Keratinocyte (primary cell): ENCODE measurements at regions not wholly inside any gene's neighbourhood (a gene's known extent, or its start where the extent isn't known, plus 50 kb on each side); places are given as distances from the start of the nearest gene placed in this dataset.

Experiments used
- DNase-seq: peaks from one replicate; pipeline ENCODE4 v3.0.0-alpha.2; 2011; ENCODE audit warnings: low read depth, missing footprints, low spot score
- FAIRE-seq: peaks from 2 replicates; lab custom pipeline; 2011; peaks lifted over from hg19 to GRCh38; lab: Jason Lieb, UNC
- H2AFZ ChIP-seq: 2 replicates; pipeline ENCODE4 v1.6.0; 2012; ENCODE audit warnings: low read length, control low read depth, inconsistent platforms; ENCODE audit not compliant: control insufficient read depth
- H3K27ac ChIP-seq: 2 replicates; pipeline ENCODE4 v1.5.1; 2011; ENCODE audit warnings: low read length; ENCODE audit not compliant: control insufficient read depth, insufficient read depth
- H3K27me3 ChIP-seq: 3 replicates; pipeline ENCODE4 v1.6.0; 2011; ENCODE audit warnings: low read length; ENCODE audit not compliant: control insufficient read depth, insufficient read depth; ENCODE audit errors: extremely low read depth
- H3K36me3 ChIP-seq, 2 experiments: 2 replicates in 1 of 2; 3 replicates in 1 of 2; pipeline ENCODE4 v1.5.1; 2011; ENCODE audit warnings: low read length in 2 of 2, mild to moderate bottlenecking in 1 of 2; ENCODE audit not compliant: control insufficient read depth in 2 of 2, insufficient read depth in 2 of 2; ENCODE audit errors: extremely low read depth in 1 of 2
- H3K4me1 ChIP-seq: 3 replicates; pipeline ENCODE4 v1.5.1; 2011; ENCODE audit warnings: low read length; ENCODE audit not compliant: control insufficient read depth, insufficient read depth; ENCODE audit errors: extremely low read depth
- H3K4me2 ChIP-seq: 3 replicates; pipeline ENCODE4 v1.6.0; 2011; ENCODE audit warnings: low read depth, low read length; ENCODE audit not compliant: control insufficient read depth, insufficient read depth; ENCODE audit errors: extremely low read depth
- H3K4me3 ChIP-seq, 3 experiments: fragments of 200-600 bp in 1 of 3; sonication (generic) in 1 of 3; 2 replicates in 2 of 3; 3 replicates in 1 of 3; pipeline ENCODE4 v1.5.1; 2011 to 2016; ENCODE audit warnings: low read length in 3 of 3, mild to moderate bottlenecking in 3 of 3, control low read depth in 2 of 3, inconsistent platforms in 1 of 3, low read depth in 1 of 3, mixed read lengths in 1 of 3, mixed run types in 1 of 3, moderate library complexity in 1 of 3; ENCODE audit not compliant: control insufficient read depth in 2 of 3, insufficient read depth in 2 of 3; ENCODE audit errors: extremely low read depth in 1 of 3
- H3K79me2 ChIP-seq: 2 replicates; pipeline ENCODE4 v1.6.0; 2012; ENCODE audit warnings: low read length; ENCODE audit not compliant: control insufficient read depth, insufficient read depth
- H3K9ac ChIP-seq: 3 replicates; pipeline ENCODE4 v1.6.0; 2011; ENCODE audit warnings: low read length; ENCODE audit not compliant: control insufficient read depth, insufficient read depth; ENCODE audit errors: extremely low read depth
- H3K9me1 ChIP-seq: 3 replicates; pipeline ENCODE4 v1.6.0; 2011; ENCODE audit warnings: low read length; ENCODE audit not compliant: control insufficient read depth, insufficient read depth; ENCODE audit errors: extremely low read depth
- H3K9me3 ChIP-seq: 2 replicates; pipeline ENCODE4 v1.5.1; 2012; ENCODE audit warnings: low read depth, low read length; ENCODE audit not compliant: control insufficient read depth
- H4K20me1 ChIP-seq: 3 replicates; pipeline ENCODE4 v1.6.0; 2011; ENCODE audit warnings: low read length; ENCODE audit not compliant: control insufficient read depth, insufficient read depth; ENCODE audit errors: extremely low read depth
- CTCF ChIP-seq, 3 experiments: IDR thresholded peaks in 1 of 3; conservative IDR thresholded peaks in 1 of 3; optimal IDR thresholded peaks in 1 of 3; 2 replicates in 2 of 3; 3 replicates in 1 of 3; pipeline versions ENCODE3 to v1.5.1; 2011; ENCODE audit warnings: low read length in 3 of 3, mild to moderate bottlenecking in 3 of 3, moderate library complexity in 2 of 3, control low read depth in 1 of 3, inconsistent platforms in 1 of 3; ENCODE audit not compliant: insufficient read depth in 2 of 3; ENCODE audit errors: extremely low read depth in 1 of 3
- EZH2 ChIP-seq: IDR thresholded peaks from one replicate; pipeline ENCODE4 v1.6.1; 2012; ENCODE audit warnings: inconsistent platforms, mild to moderate bottlenecking, low read length, moderate library complexity
- dilution Hi-C: fragments of 300-500 bp; cut with MboI; formaldehyde crosslinking; loops from one replicate; pipeline ENCODE4 v1.7.0; 2020; ENCODE audit warnings: low sequenced_read_pairs; ENCODE audit not compliant: extremely low pct_ligation_motif_present

GRCh38 chr17:34174496-34174895, 80.6 kb upstream of the CCL2 start:
- H3K4me3 ChIP-seq: no peak overlapping the region
- no peak overlapping the region for H3K27ac ChIP-seq
- TF ChIP-seq CTCF (optimal IDR thresholded peaks at IDR 0.05 in 1 of 3, IDR thresholded peaks at IDR 0.05 in 1 of 3, conservative IDR thresholded peaks at IDR 0.05 in 1 of 3; ENCODE audit: extremely low read depth in 1 of 3, insufficient read depth in 2 of 3, low read length in 3 of 3): no peak
- no peak for TF ChIP-seq EZH2
- H3K9me1 ChIP-seq: no peaks in the 10 kb centered on the region
- H4K20me1 ChIP-seq: no peaks in the 10 kb centered on the region
- dilution Hi-C loops: no loop called here
- no peaks in the 10 kb centered on the region for H3K9me3 ChIP-seq
- no peaks in the 10 kb centered on the region for H3K36me3 ChIP-seq
- no peak for FAIRE-seq
- H3K27me3 ChIP-seq: no peaks in the 10 kb centered on the region
- no peak overlapping the region for H3K9ac ChIP-seq
- no peak overlapping the region for H2AFZ ChIP-seq
- no peak for DNase-seq
- no peaks in the 10 kb centered on the region for H3K79me2 ChIP-seq
- no peaks in the 10 kb centered on the region for H3K4me1 ChIP-seq
- no peak overlapping the region for H3K4me2 ChIP-seq

DNA sequence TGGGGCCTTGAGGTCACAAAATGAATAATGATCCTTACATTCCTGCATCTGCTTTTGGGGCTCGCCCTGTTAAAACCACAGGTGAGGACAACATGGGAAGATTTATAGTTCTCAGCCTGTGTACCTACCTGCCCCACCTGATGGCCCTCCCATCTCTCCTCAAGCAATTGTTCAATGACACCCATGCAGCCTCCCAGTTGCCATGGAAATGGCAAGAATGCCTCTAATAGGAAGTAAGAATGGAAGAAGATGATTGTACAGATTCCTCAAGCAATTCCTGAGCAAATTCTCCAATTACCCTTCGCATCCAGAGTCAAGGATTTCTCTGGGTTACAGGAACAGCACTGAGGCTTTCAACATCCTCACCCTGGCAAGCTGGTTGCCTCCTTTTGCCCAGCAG, 78.6 kb upstream of the CCL2 start:
- Histone ChIP-seq H3K9ac (no peak overlapping the region), H3K27ac (no peak overlapping the region), H3K9me1 (no peaks in the 10 kb centered on the region), H3K79me2 (no peaks in the 10 kb centered on the region), H3K36me3 (no peaks in the 10 kb centered on the region), H3K27me3 (no peaks in the 10 kb centered on the region), H2AFZ (no peak overlapping the region), H4K20me1 (no peaks in the 10 kb centered on the region), H3K9me3 (no peaks in the 10 kb centered on the region), H3K4me3 (no peak overlapping the region), H3K4me2 (no peak overlapping the region), H3K4me1 (no peaks in the 10 kb centered on the region)
- DNase-seq (no peak), FAIRE-seq (no peak)
- TF ChIP-seq EZH2: no peak
- TF ChIP-seq CTCF (optimal IDR thresholded peaks at IDR 0.05 in 1 of 3, IDR thresholded peaks at IDR 0.05 in 1 of 3, conservative IDR thresholded peaks at IDR 0.05 in 1 of 3; ENCODE audit: extremely low read depth in 1 of 3, insufficient read depth in 2 of 3, low read length in 3 of 3): no peak
- dilution Hi-C loops: no loop called here
